Activated naive CD4-positive, alpha-beta T cell treated with anti-CD3 and anti-CD28 coated beads, Interleukin-2, amount 50 U/mL, for 72 hours (primary cell): ENCODE measurements at regions not wholly inside any gene's neighbourhood (a gene's known extent, or its start where the extent isn't known, plus 50 kb on each side); places are given as distances from the start of the nearest gene placed in this dataset.
"Not testable (repeated sequence)": the region's sequence is repeated elsewhere in the genome, so short reads cannot be mapped to it uniquely, and the experiment has no call there.

ENCODE experiments used
- ATAC-seq, 2 donors: fragments of 150-1000 bp; cut with Tn5 transposase; 2 replicates each; pipeline ENCODE4 v1.10.0; 2021; ENCODE audit warnings: mild to moderate bottlenecking in 2 of 2, moderate library complexity in 2 of 2
- DNase-seq, 2 donors: peaks; one replicate each; pipeline ENCODE4 v3.0.0; 2021 to 2022; ENCODE audit warnings: low spot score in 2 of 2
- H3K27ac Mint-ChIP-seq, 2 donors: one replicate each; pipeline ENCODE4 v1.8.0; 2022; ENCODE audit warnings: mild to moderate bottlenecking in 2 of 2, mixed read lengths in 2 of 2
- H3K36me3 Mint-ChIP-seq, 2 donors: one replicate each; pipeline ENCODE4 v1.8.0; 2022; ENCODE audit warnings: mixed read lengths in 2 of 2
- H3K9me3 Mint-ChIP-seq, 2 donors: one replicate each; pipeline ENCODE4 v1.8.0; 2022; ENCODE audit warnings: mixed read lengths in 2 of 2

- DNase-seq, H3K36me3 Mint-ChIP-seq, ATAC-seq, H3K27ac Mint-ChIP-seq: not testable (repeated sequence)
- H3K9me3 Mint-ChIP-seq = peaks cover 8 to 14% of the 10 kb centered on the region in 2 donors
Observed at GRCh38 chr12:91733846-91734245, 411.8 kb downstream of the BTG1 start.

GRCh38 chr12:91732086-91732485 lies 413.6 kb downstream of the BTG1 start:
- DNase-seq (no peak), ATAC-seq (no peak)
- peaks cover 8 to 14% of the 10 kb centered on the region in 2 donors for H3K9me3 Mint-ChIP-seq
- H3K27ac Mint-ChIP-seq = no peak overlapping the region
- peaks cover 0 to 9% of the 10 kb centered on the region in 2 donors for H3K36me3 Mint-ChIP-seq

- Mint-ChIP-seq H3K27ac (no peak overlapping the region), H3K36me3 (peaks cover 0 to 9% of the 10 kb centered on the region in 2 donors), H3K9me3 (peaks cover 4 to 8% of the 10 kb centered on the region in 2 donors)
- ATAC-seq = no peak
- no peak for DNase-seq
Observed at GRCh38 chr12:91729543-91729942, 416.1 kb downstream of the BTG1 start.

GRCh38 chr12:91723191-91723590 lies 422.5 kb downstream of the BTG1 start:
- no peak for DNase-seq

GRCh38 chr12:91722072-91722471 lies 423.6 kb downstream of the BTG1 start:
- Mint-ChIP-seq H3K9me3 (no peaks in the 10 kb centered on the region), H3K36me3 (no peaks in the 10 kb centered on the region), H3K27ac (no peak overlapping the region)
- peak in 1 of 2 donors; percentile 29 for DNase-seq
- peak; percentile 97 to 100 for ATAC-seq

More at GRCh38 chr12:91723191-91723590, 422.5 kb downstream of the BTG1 start:
- Mint-ChIP-seq H3K36me3 (no peaks in the 10 kb centered on the region), H3K9me3 (no peaks in the 10 kb centered on the region), H3K27ac (no peak overlapping the region)
- no peak for ATAC-seq

- Mint-ChIP-seq H3K27ac (no peak overlapping the region), H3K36me3 (no peaks in the 10 kb centered on the region), H3K9me3 (no peaks in the 10 kb centered on the region)
- no peak for ATAC-seq
- no peak for DNase-seq
Observed at GRCh38 chr12:91721023-91721422, 424.6 kb downstream of the BTG1 start.

- no peaks in the 10 kb centered on the region for H3K9me3 Mint-ChIP-seq
Observed at GRCh38 chr12:91718326-91718725, 427.3 kb downstream of the BTG1 start.

GRCh38 chr12:91717804-91718203 lies 427.8 kb downstream of the BTG1 start:
- DNase-seq = no peak
- peaks cover 0 to 4% of the 10 kb centered on the region in 2 donors for H3K9me3 Mint-ChIP-seq
- no peak for ATAC-seq
- peaks cover 0 to 4% of the 10 kb centered on the region in 2 donors for H3K36me3 Mint-ChIP-seq
- no peak overlapping the region for H3K27ac Mint-ChIP-seq

More at GRCh38 chr12:91718326-91718725, 427.3 kb downstream of the BTG1 start:
- Mint-ChIP-seq H3K27ac (no peak overlapping the region), H3K36me3 (no peaks in the 10 kb centered on the region)
- ATAC-seq (no peak), DNase-seq (no peak)

GRCh38 chr12:91711925-91712324 lies 433.7 kb downstream of the BTG1 start:
- DNase-seq, H3K36me3 Mint-ChIP-seq, ATAC-seq, H3K27ac Mint-ChIP-seq, H3K9me3 Mint-ChIP-seq: not testable (repeated sequence)

GRCh38 chr12:91706466-91706865 lies 439.2 kb downstream of the BTG1 start:
- ATAC-seq (no peak), DNase-seq (no peak)
- peaks cover 0 to 5% of the 10 kb centered on the region in 2 donors for H3K9me3 Mint-ChIP-seq
- no peaks in the 10 kb centered on the region for H3K36me3 Mint-ChIP-seq
- no peak overlapping the region for H3K27ac Mint-ChIP-seq

GRCh38 chr12:91704446-91704845 lies 441.2 kb downstream of the BTG1 start:
- no peak overlapping the region for H3K27ac Mint-ChIP-seq
- DNase-seq (no peak), ATAC-seq (no peak)
- H3K9me3 Mint-ChIP-seq = peaks cover 0 to 5% of the 10 kb centered on the region in 2 donors
- no peaks in the 10 kb centered on the region for H3K36me3 Mint-ChIP-seq

- peaks cover 0 to 3% of the 10 kb centered on the region in 2 donors for H3K36me3 Mint-ChIP-seq
- H3K9me3 Mint-ChIP-seq = peaks cover 4 to 12% of the 10 kb centered on the region in 2 donors
- no peak for ATAC-seq
Observed at GRCh38 chr12:91703491-91704283, 442.0 kb downstream of the BTG1 start.

GRCh38 chr12:91702843-91703425 lies 442.7 kb downstream of the BTG1 start:
- Mint-ChIP-seq H3K27ac (no peak overlapping the region), H3K36me3 (peaks cover under 1 to 4% of the 10 kb centered on the region in 2 donors), H3K9me3 (peaks cover 4 to 12% of the 10 kb centered on the region in 2 donors)
- ATAC-seq (no peak), DNase-seq (no peak)

More at GRCh38 chr12:91703491-91704283, 442.0 kb downstream of the BTG1 start:
- DNase-seq = no peak
- H3K27ac Mint-ChIP-seq = no peak overlapping the region

- Mint-ChIP-seq H3K9me3 (peaks cover 4 to 21% of the 10 kb centered on the region in 2 donors), H3K27ac (no peak overlapping the region), H3K36me3 (peaks cover 4% of the 10 kb centered on the region in 2 donors)
- DNase-seq = no peak
- ATAC-seq = no peak
Observed at GRCh38 chr12:91695964-91696363, 449.7 kb downstream of the BTG1 start.

GRCh38 chr12:91695406-91695805 lies 450.2 kb downstream of the BTG1 start:
- DNase-seq, ATAC-seq, H3K36me3 Mint-ChIP-seq, H3K27ac Mint-ChIP-seq: not testable (repeated sequence)
- H3K9me3 Mint-ChIP-seq = peaks cover 4 to 21% of the 10 kb centered on the region in 2 donors

GRCh38 chr12:91690531-91690930 lies 455.1 kb downstream of the BTG1 start:
- Mint-ChIP-seq H3K27ac (no peak overlapping the region), H3K36me3 (no peaks in the 10 kb centered on the region), H3K9me3 (peaks cover 0 to 3% of the 10 kb centered on the region in 2 donors)
- ATAC-seq (no peak), DNase-seq (no peak)
